Type B pancreatic cell (in vitro differentiated cells): ENCODE measurements at regions not wholly inside any gene's neighbourhood (a gene's known extent, or its start where the extent isn't known, plus 50 kb on each side); places are given as distances from the start of the nearest gene placed in this dataset.

Source experiments
- DNase-seq: peaks from one replicate; pipeline ENCODE4 v3.0.0; 2021; ENCODE audit warnings: mixed read lengths; ENCODE audit not compliant: unreplicated experiment; ENCODE audit errors: extremely low spot score
- H3K27ac Mint-ChIP-seq: 2 replicates; pipeline ENCODE4 v1.8.0; 2021; ENCODE audit warnings: mild to moderate bottlenecking, mixed read lengths
- H3K27me3 Mint-ChIP-seq: 2 replicates; pipeline ENCODE4 v1.8.0; 2021; ENCODE audit warnings: mixed read lengths
- H3K36me3 Mint-ChIP-seq: 2 replicates; pipeline ENCODE4 v1.8.0; 2021; ENCODE audit warnings: mixed read lengths
- H3K4me1 Mint-ChIP-seq: one replicate; pipeline ENCODE4 v1.8.0; 2021; ENCODE audit warnings: mixed read lengths; ENCODE audit not compliant: unreplicated experiment
- H3K4me3 Mint-ChIP-seq: 2 replicates; pipeline ENCODE4 v1.8.0; 2021; ENCODE audit warnings: mild to moderate bottlenecking, mixed read lengths
- H3K9me3 Mint-ChIP-seq: 2 replicates; pipeline ENCODE4 v1.8.0; 2021; ENCODE audit warnings: mixed read lengths
- TF ChIP-seq, protein P1 (sequence below): fragments of 200-600 bp; sonication (generic); conservative IDR thresholded peaks from 2 replicates; pipeline ENCODE4 v1.5.0; 2021; ENCODE audit warnings: antibody characterized with exemption, mild to moderate bottlenecking

- Mint-ChIP-seq H3K9me3 (no peaks in the 10 kb centered on the region), H3K4me1 (peaks cover 37% of the 10 kb centered on the region)
- DNase-seq = no peak
These were observed 52.0 kb upstream of the PLEKHG1 start for GRCh38 chr6:150547502-150548222.

DNA sequence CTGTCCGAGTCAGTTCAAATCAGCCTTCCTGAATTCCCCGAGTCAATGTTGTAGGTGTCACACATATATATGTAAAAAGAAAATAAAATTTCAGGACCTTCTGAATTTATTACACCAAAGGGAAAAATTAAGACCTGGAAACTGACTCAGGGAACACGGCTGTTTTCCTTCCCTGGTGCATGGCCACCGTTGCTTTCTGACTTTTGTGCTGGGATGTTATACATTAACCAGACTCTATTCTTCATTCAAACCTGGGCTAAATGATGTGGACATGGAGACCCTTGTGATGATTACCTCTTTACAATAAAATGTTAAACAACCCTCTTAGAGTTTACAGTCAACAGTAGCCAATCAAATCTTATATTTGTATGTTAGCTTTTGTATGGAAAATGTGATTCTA is 51.4 kb upstream of the PLEKHG1 start:
- Mint-ChIP-seq H3K27me3 (peaks cover 11% of the 10 kb centered on the region), H3K27ac (no peak overlapping the region), H3K4me1 (peaks cover 37% of the 10 kb centered on the region), H3K9me3 (no peaks in the 10 kb centered on the region), H3K36me3 (no peaks in the 10 kb centered on the region), H3K4me3 (no peak overlapping the region)
- no peak for DNase-seq
- TF ChIP-seq, protein P1, sequence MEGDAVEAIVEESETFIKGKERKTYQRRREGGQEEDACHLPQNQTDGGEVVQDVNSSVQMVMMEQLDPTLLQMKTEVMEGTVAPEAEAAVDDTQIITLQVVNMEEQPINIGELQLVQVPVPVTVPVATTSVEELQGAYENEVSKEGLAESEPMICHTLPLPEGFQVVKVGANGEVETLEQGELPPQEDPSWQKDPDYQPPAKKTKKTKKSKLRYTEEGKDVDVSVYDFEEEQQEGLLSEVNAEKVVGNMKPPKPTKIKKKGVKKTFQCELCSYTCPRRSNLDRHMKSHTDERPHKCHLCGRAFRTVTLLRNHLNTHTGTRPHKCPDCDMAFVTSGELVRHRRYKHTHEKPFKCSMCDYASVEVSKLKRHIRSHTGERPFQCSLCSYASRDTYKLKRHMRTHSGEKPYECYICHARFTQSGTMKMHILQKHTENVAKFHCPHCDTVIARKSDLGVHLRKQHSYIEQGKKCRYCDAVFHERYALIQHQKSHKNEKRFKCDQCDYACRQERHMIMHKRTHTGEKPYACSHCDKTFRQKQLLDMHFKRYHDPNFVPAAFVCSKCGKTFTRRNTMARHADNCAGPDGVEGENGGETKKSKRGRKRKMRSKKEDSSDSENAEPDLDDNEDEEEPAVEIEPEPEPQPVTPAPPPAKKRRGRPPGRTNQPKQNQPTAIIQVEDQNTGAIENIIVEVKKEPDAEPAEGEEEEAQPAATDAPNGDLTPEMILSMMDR = no peak

More at GRCh38 chr6:150547502-150548222, 52.0 kb upstream of the PLEKHG1 start:
- H3K27me3 Mint-ChIP-seq = peaks cover 11% of the 10 kb centered on the region
- TF ChIP-seq, protein P1 = no peak
- no peak overlapping the region for H3K27ac Mint-ChIP-seq
- H3K36me3 Mint-ChIP-seq = no peaks in the 10 kb centered on the region
- H3K4me3 Mint-ChIP-seq = no peak overlapping the region

DNA sequence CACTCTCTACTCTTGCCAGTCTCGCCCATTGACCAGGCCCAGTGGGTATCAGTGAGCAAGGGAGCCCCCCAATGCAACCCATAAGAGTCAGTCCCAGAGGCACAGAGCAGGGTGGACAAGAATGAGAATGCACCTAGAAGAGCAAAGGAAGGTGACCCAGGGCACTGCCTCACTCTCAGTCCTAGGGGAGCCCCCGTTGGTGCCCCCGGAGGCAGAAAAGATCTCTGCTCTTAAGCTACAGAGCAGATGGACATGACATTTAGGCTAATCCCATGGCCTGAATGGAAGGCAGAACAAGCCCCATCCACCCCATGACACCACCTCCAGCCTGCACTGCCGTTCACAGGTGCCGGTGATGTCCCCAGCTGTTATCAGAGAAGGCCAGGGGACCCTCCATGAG is 50.7 kb upstream of the PLEKHG1 start:
- H3K27ac Mint-ChIP-seq = no peak overlapping the region
- TF ChIP-seq, protein P1 = no peak
- peaks cover 37% of the 10 kb centered on the region for H3K4me1 Mint-ChIP-seq
- H3K27me3 Mint-ChIP-seq = peaks cover 11% of the 10 kb centered on the region
- no peak for DNase-seq
- H3K4me3 Mint-ChIP-seq = no peak overlapping the region
- no peaks in the 10 kb centered on the region for H3K9me3 Mint-ChIP-seq
- no peaks in the 10 kb centered on the region for H3K36me3 Mint-ChIP-seq

- Mint-ChIP-seq H3K36me3 (no peaks in the 10 kb centered on the region), H3K4me3 (no peak overlapping the region), H3K9me3 (no peaks in the 10 kb centered on the region), H3K4me1 (peaks cover 37% of the 10 kb centered on the region), H3K27me3 (peaks cover 11% of the 10 kb centered on the region), H3K27ac (no peak overlapping the region)
- TF ChIP-seq, protein P1 = no peak
- no peak for DNase-seq
These were observed 50.0 kb upstream of the PLEKHG1 start for GRCh38 chr6:150549674-150550101.
